Activated CD8-positive, alpha-beta T cell treated with anti-CD3 and anti-CD28 coated beads for 36 hours (primary cell): ENCODE measurements at regions not wholly inside any gene's neighbourhood (a gene's known extent, or its start where the extent isn't known, plus 50 kb on each side); places are given as distances from the start of the nearest gene placed in this dataset.
"Not testable (repeated sequence)": the region's sequence is repeated elsewhere in the genome, so short reads cannot be mapped to it uniquely, and the experiment has no call there.

Source experiments
- ATAC-seq: fragments of 200-7000 bp; cut with Tn5 transposase; one replicate; pipeline ENCODE4 v1.10.0; 2021; ENCODE audit warnings: mild to moderate bottlenecking, moderate library complexity
- CTCF ChIA-PET: fragments of 350-600 bp; sonication (Branson Sonifier 250); formaldehyde crosslinking; loops from one replicate; lab custom pipeline; 2021; ENCODE audit warnings: antibody characterized with exemption; lab: Charles Lee
- POLR2A ChIA-PET: fragments of 350-600 bp; sonication (Branson Sonifier 250); formaldehyde crosslinking; loops from one replicate; lab custom pipeline; 2021; ENCODE audit warnings: antibody characterized with exemption; lab: Charles Lee
- DNase-seq: peaks from one replicate; pipeline ENCODE4 v3.0.0-alpha.2; 2020
- H3K27ac Mint-ChIP-seq: one replicate; pipeline ENCODE4 v1.8.0; 2021; ENCODE audit warnings: mild to moderate bottlenecking, mixed read lengths
- H3K27me3 Mint-ChIP-seq: one replicate; pipeline ENCODE4 v1.8.0; 2021; ENCODE audit warnings: mixed read lengths
- H3K36me3 Mint-ChIP-seq: one replicate; pipeline ENCODE4 v1.8.0; 2021; ENCODE audit warnings: low read depth, mixed read lengths
- H3K4me1 Mint-ChIP-seq: one replicate; pipeline ENCODE4 v1.8.0; 2021; ENCODE audit warnings: low read depth, mixed read lengths
- H3K4me3 Mint-ChIP-seq: one replicate; pipeline ENCODE4 v1.8.0; 2021; ENCODE audit warnings: mild to moderate bottlenecking, moderate library complexity, mixed read lengths
- H3K9me3 Mint-ChIP-seq: one replicate; pipeline ENCODE4 v1.8.0; 2021; ENCODE audit warnings: mixed read lengths
- CTCF ChIP-seq: fragments of 200-600 bp; IDR thresholded peaks from one replicate; pipeline ENCODE4 v1.8.0; 2022; ENCODE audit warnings: antibody characterized with exemption, mild to moderate bottlenecking
- intact Hi-C: fragments of 100-400 bp; cut with micrococcal nuclease; formaldehyde crosslinking; loops from one replicate; pipeline ENCODE4 v1.10.0; 2022

DNA sequence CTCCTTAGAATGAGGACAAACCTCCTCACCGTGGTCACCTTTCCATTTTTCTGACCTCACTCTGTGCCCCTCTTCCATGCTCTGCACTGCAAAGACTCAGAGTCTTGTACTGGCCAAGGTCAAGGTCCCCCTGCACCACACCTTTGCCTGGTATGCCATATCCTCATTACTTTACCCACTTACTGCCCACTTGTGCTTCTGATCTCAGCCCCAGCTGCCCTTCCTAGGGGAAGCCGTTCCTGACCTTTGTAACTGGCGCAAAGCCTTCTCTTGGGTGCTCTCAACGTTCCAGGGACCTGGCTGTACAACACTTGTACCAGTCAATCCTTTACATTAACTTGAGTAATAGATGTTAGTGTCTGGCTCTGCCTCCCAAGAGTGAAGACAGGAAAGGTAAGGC, 256.0 kb downstream of the SV2B start:
- intact Hi-C loops = no loop called here
- Mint-ChIP-seq H3K4me3 (no peak overlapping the region), H3K27me3 (no peaks in the 10 kb centered on the region), H3K4me1 (no peaks in the 10 kb centered on the region), H3K27ac (no peak overlapping the region), H3K9me3 (no peaks in the 10 kb centered on the region), H3K36me3 (no peaks in the 10 kb centered on the region)
- no peak for DNase-seq
- POLR2A ChIA-PET = no interaction called here
- TF ChIP-seq CTCF = no peak
- no peak for ATAC-seq
- CTCF ChIA-PET = no interaction called here

DNA sequence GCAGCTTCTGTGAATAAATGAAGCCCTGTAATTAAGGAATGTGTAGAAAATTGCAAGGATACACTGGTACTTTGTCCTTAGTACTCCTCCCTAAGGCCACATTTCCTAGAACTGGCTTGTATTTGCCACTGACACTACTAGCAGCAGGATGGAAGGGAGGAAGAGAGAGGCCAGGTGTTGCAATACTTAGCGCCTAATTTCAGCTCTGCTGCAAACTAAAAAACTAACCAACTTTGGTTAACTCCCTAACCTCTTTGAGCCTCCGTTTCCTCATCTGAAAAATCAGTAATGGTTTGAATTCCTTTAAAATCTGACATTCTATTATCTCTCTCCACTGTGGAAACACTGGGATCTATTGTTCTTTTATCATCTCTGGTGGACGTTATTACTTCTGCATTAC, 257.0 kb downstream of the SV2B start:
- ChIA-PET POLR2A (interaction anchor here (1.2 kb wide), 1 partner anchor 221 kb away, joined by 3 read pairs; no protein-coding TSS in a partner anchor), CTCF (no interaction called here)
- ATAC-seq (no peak), DNase-seq (no peak)
- Mint-ChIP-seq H3K9me3 (no peaks in the 10 kb centered on the region), H3K27me3 (no peaks in the 10 kb centered on the region), H3K36me3 (no peaks in the 10 kb centered on the region), H3K27ac (no peak overlapping the region), H3K4me3 (no peak overlapping the region), H3K4me1 (no peaks in the 10 kb centered on the region)
- TF ChIP-seq CTCF = no peak
- intact Hi-C loops = no loop called here

GRCh38 chr15:91357486-91357885, 257.4 kb downstream of the SV2B start:
- no peak overlapping the region for H3K27ac Mint-ChIP-seq
- no peak for DNase-seq
- no peaks in the 10 kb centered on the region for H3K36me3 Mint-ChIP-seq
- ATAC-seq = no peak
- H3K4me3 Mint-ChIP-seq = no peak overlapping the region
- H3K27me3 Mint-ChIP-seq = no peaks in the 10 kb centered on the region
- no peaks in the 10 kb centered on the region for H3K9me3 Mint-ChIP-seq
- H3K4me1 Mint-ChIP-seq = no peaks in the 10 kb centered on the region
- CTCF ChIA-PET = no interaction called here
- no peak for TF ChIP-seq CTCF
- intact Hi-C loops = no loop called here
- POLR2A ChIA-PET = interaction anchor here (1.2 kb wide), 1 partner anchor 221 kb away, joined by 3 read pairs; no protein-coding TSS in a partner anchor

DNA sequence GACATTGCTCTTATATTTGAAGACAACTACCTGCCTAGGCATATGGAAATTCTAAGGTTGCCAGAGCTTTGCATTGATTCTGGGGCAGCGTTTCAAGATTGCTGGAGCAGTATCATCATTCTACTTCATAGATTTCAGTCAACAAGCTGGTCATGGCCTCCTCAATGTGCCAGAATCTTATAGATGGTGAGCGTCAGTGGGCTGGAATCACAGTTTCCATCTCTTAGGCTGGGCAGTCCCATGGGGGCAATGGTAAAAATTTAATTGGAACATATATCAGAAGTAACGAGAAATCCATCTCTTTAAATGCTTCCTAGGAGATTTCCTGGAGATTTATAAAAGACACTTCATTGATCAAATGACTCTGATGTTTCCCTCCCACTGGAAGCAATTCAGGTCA, 258.3 kb downstream of the SV2B start:
- H3K27ac Mint-ChIP-seq = no peak overlapping the region
- intact Hi-C loops = no loop called here
- no peak overlapping the region for H3K4me3 Mint-ChIP-seq
- CTCF ChIA-PET = no interaction called here
- peaks cover 1% of the 10 kb centered on the region for H3K9me3 Mint-ChIP-seq
- POLR2A ChIA-PET = no interaction called here
- ATAC-seq = no peak
- DNase-seq = no peak
- no peaks in the 10 kb centered on the region for H3K27me3 Mint-ChIP-seq
- no peaks in the 10 kb centered on the region for H3K36me3 Mint-ChIP-seq
- no peaks in the 10 kb centered on the region for H3K4me1 Mint-ChIP-seq
- no peak for TF ChIP-seq CTCF

- intact Hi-C loops, H3K27ac Mint-ChIP-seq, H3K4me3 Mint-ChIP-seq, POLR2A ChIA-PET, H3K27me3 Mint-ChIP-seq, H3K4me1 Mint-ChIP-seq, ATAC-seq, H3K36me3 Mint-ChIP-seq, H3K9me3 Mint-ChIP-seq, DNase-seq, CTCF ChIA-PET: not testable (repeated sequence)
These were observed 261.6 kb downstream of the SV2B start for GRCh38 chr15:91361696-91362095.

DNA sequence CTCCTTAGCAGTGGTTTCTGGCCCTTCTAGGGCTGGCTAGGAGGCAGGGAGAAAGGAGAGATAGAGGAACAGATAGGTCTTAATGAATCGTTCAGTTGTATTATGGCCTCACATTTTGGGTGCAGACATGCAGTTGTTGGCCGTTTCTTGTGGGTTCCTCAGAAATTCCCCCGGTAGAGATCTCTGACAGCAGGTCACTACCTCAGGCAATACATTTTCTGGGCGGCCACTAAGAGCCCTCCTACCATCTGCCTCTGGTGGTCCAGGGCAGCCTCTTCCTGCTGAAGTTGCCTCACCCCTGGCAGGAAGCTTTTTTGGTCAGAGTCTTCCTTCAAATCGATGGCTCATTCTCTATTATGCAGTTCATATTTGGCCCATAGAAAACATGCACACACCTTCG, 266.1 kb downstream of the SV2B start:
- ChIA-PET POLR2A (no interaction called here), CTCF (no interaction called here)
- peaks cover 12% of the 10 kb centered on the region for H3K9me3 Mint-ChIP-seq
- H3K4me1 Mint-ChIP-seq = peaks cover 15% of the 10 kb centered on the region
- no peak for TF ChIP-seq CTCF
- H3K27ac Mint-ChIP-seq = no peak overlapping the region
- intact Hi-C loops = no loop called here
- no peaks in the 10 kb centered on the region for H3K27me3 Mint-ChIP-seq
- DNase-seq = no peak
- no peak overlapping the region for H3K4me3 Mint-ChIP-seq
- no peak for ATAC-seq
- no peaks in the 10 kb centered on the region for H3K36me3 Mint-ChIP-seq
